ENCODE measurements at regions not wholly inside any gene's neighbourhood (a gene's known extent, or its start where the extent isn't known, plus 50 kb on each side); places are given as distances from the start of the nearest gene placed in this dataset.

DNA sequence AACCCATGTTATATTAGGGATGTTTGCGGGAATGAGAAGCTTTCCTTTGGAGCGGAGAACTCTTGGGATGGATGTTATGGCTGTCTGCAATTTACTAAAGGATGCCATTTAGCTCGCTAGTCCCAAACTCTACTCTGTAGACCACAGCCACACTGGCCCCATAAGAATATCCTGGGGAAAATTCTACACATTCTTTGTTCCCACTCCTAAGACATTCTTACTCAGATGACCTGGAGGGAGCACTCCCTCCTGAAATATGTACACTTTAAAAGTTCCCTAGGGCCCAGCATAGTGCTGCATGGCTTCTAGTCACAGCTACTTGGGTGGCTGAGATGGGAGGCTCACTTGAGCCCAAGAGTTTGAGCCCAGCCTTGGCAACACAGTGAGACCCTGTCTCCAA is 288.7 kb upstream of the RORA start:
- ChIA-PET POLR2A (no interaction called here), CTCF (no interaction called here)
- no peaks in the 10 kb centered on the region for H3K9me3 Mint-ChIP-seq

DNA sequence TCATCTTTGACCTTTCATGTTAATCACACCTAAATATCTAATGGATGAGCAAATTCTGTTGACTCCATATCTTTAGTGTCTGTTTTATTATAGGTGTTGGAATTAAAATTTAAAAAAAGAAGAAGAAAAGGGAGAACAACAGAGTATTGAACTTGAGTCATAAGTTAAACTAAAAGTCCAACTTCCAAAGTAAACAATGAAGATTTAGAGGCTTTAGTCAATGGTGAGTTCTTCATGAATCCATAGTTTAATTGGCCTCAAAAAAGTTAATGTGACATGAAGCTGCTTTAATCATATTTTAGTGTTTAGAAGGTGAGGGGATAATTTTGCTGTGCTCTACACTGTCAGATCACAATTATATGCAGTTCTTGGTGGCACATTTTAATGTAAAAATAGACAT is 288.2 kb upstream of the RORA start:
- no peaks in the 10 kb centered on the region for H3K36me3 ChIP-seq (ENCODE audit: insufficient read depth, low read length)
- DNase-seq = no peak
- ChIA-PET CTCF (no interaction called here), POLR2A (no interaction called here)
- Mint-ChIP-seq H3K27ac (no peak overlapping the region), H3K9me3 (no peaks in the 10 kb centered on the region), H3K4me3 (no peak overlapping the region), H3K4me1 (no peaks in the 10 kb centered on the region), H3K27me3 (peaks cover 4 to 20% of the 10 kb centered on the region in 2 donors), H3K36me3 (no peaks in the 10 kb centered on the region)
- no peaks in the 10 kb centered on the region for H3K4me1 ChIP-seq (ENCODE audit: insufficient read depth, low read length)
- no peak overlapping the region for H3K4me3 ChIP-seq (ENCODE audit: low read length)
- H3K9me3 ChIP-seq (ENCODE audit: low read length) = no peaks in the 10 kb centered on the region
- peaks cover 5% of the 10 kb centered on the region for H3K27me3 ChIP-seq (ENCODE audit: insufficient read depth, low read length, poor library complexity, severe bottlenecking)
- H3K27ac ChIP-seq (ENCODE audit: low read depth, low read length) = no peak overlapping the region

More for the DNA sequence above, 288.7 kb upstream of the RORA start:
- H3K4me3 ChIP-seq (ENCODE audit: low read length) = no peak overlapping the region
- no peaks in the 10 kb centered on the region for H3K9me3 ChIP-seq (ENCODE audit: low read length)
- H3K27me3 ChIP-seq (ENCODE audit: insufficient read depth, low read length, poor library complexity, severe bottlenecking) = peaks cover 5% of the 10 kb centered on the region
- H3K4me1 Mint-ChIP-seq = no peaks in the 10 kb centered on the region
- no peak overlapping the region for H3K4me3 Mint-ChIP-seq
- no peaks in the 10 kb centered on the region for H3K36me3 ChIP-seq (ENCODE audit: insufficient read depth, low read length)
- H3K4me1 ChIP-seq (ENCODE audit: insufficient read depth, low read length) = no peaks in the 10 kb centered on the region
- H3K27ac Mint-ChIP-seq = no peak overlapping the region
- H3K27me3 Mint-ChIP-seq = peaks cover 4 to 21% of the 10 kb centered on the region in 2 donors
- no peak overlapping the region for H3K27ac ChIP-seq (ENCODE audit: low read depth, low read length)
- H3K36me3 Mint-ChIP-seq = no peaks in the 10 kb centered on the region
- no peak for DNase-seq

DNA sequence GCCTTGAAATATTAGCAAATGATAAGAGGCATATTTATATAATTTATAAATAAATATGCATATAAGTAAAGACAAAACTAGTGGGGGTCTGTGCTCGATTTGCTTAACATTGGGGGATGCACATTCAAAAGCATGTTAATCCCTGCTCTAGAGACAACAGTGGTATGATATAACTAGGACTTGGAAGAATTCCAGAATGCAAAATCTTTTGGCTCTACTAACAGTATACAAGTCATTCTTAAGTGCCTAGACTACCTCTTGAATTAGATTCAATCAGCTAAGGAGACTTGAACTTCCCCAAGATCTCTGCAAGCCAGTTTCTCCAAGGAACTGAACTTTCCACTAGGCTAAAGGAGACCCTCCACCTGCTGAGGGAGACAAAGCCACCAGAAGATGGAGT is 282.7 kb upstream of the RORA start:
- Histone ChIP-seq H3K4me3 (ENCODE audit: low read length) (no peak overlapping the region), H3K9me3 (ENCODE audit: low read length) (no peaks in the 10 kb centered on the region), H3K27me3 (ENCODE audit: insufficient read depth, low read length, poor library complexity, severe bottlenecking) (peaks cover 5% of the 10 kb centered on the region), H3K27ac (ENCODE audit: low read depth, low read length) (no peak overlapping the region), H3K36me3 (ENCODE audit: insufficient read depth, low read length) (no peaks in the 10 kb centered on the region), H3K4me1 (ENCODE audit: insufficient read depth, low read length) (no peaks in the 10 kb centered on the region)
- Mint-ChIP-seq H3K36me3 (no peaks in the 10 kb centered on the region), H3K4me3 (no peak overlapping the region), H3K9me3 (no peaks in the 10 kb centered on the region), H3K27me3 (peaks cover 3 to 33% of the 10 kb centered on the region in 2 donors), H3K4me1 (no peaks in the 10 kb centered on the region), H3K27ac (no peak overlapping the region)
- POLR2A ChIA-PET = no interaction called here
- DNase-seq = no peak
- CTCF ChIA-PET = no interaction called here

DNA sequence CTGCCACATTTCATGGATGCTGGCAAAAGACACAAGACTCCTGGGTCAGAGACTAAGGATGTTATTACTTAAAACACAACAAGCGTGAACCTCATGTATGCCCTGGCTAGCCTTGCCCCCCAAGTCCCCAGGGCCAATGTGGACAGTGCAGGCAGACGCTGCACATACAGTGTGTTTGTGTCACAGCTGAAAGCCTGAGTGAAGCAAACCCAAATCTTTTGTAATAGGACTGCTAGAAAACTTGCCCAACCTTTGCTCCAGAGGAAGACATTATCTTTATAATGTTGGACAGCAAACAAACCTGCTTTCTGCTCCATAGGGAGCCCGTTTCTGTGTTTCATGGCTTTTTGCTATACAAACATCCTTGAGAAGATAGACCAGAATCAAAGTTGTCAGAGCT is 282.0 kb upstream of the RORA start:
- Histone ChIP-seq H3K4me1 (ENCODE audit: insufficient read depth, low read length) (no peaks in the 10 kb centered on the region), H3K27me3 (ENCODE audit: insufficient read depth, low read length, poor library complexity, severe bottlenecking) (peaks cover 5% of the 10 kb centered on the region), H3K9me3 (ENCODE audit: low read length) (no peaks in the 10 kb centered on the region), H3K36me3 (ENCODE audit: insufficient read depth, low read length) (no peaks in the 10 kb centered on the region), H3K27ac (ENCODE audit: low read depth, low read length) (no peak overlapping the region), H3K4me3 (ENCODE audit: low read length) (no peak overlapping the region)
- no peak for DNase-seq
- ChIA-PET POLR2A (no interaction called here), CTCF (no interaction called here)
- Mint-ChIP-seq H3K4me1 (no peaks in the 10 kb centered on the region), H3K36me3 (no peaks in the 10 kb centered on the region), H3K27me3 (peaks cover 3 to 38% of the 10 kb centered on the region in 2 donors), H3K27ac (no peak overlapping the region), H3K4me3 (no peak overlapping the region), H3K9me3 (no peaks in the 10 kb centered on the region)

DNA sequence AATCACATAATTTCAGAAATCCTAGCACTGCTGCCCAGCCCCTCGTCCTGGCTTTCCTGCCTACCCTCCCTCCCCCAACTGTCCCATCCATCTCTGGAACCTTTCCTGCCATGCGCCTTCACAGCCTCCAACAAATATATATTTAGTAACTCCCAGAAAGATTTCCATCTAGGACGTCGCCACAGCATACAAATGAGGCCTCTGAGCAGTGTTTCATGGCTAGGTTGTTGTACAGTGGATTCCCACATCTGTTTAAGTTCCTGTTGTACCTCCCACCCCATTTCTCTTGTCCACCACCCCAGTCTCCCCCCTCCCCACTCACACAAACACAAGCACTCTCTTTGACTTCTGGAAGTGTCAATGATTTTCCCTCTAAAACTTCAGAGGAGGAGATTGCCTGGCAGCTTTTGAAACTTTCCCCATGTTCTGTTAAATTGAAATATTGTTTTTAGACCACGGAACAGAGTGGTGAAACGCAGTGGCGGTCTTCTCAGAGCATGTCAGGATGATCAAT is 280.3 kb upstream of the RORA start:
- Histone ChIP-seq H3K27ac (ENCODE audit: low read depth, low read length) (no peak overlapping the region), H3K36me3 (ENCODE audit: insufficient read depth, low read length) (no peaks in the 10 kb centered on the region), H3K9me3 (ENCODE audit: low read length) (no peaks in the 10 kb centered on the region), H3K4me3 (ENCODE audit: low read length) (no peak overlapping the region), H3K27me3 (ENCODE audit: insufficient read depth, low read length, poor library complexity, severe bottlenecking) (no peaks in the 10 kb centered on the region), H3K4me1 (ENCODE audit: insufficient read depth, low read length) (no peaks in the 10 kb centered on the region)
- Mint-ChIP-seq H3K27ac (no peak overlapping the region), H3K9me3 (no peaks in the 10 kb centered on the region), H3K36me3 (no peaks in the 10 kb centered on the region), H3K4me1 (no peaks in the 10 kb centered on the region), H3K4me3 (no peak overlapping the region), H3K27me3 (peaks cover 3 to 31% of the 10 kb centered on the region in 2 donors)
- CTCF ChIA-PET = no interaction called here
- POLR2A ChIA-PET = no interaction called here
- no peak for DNase-seq

DNA sequence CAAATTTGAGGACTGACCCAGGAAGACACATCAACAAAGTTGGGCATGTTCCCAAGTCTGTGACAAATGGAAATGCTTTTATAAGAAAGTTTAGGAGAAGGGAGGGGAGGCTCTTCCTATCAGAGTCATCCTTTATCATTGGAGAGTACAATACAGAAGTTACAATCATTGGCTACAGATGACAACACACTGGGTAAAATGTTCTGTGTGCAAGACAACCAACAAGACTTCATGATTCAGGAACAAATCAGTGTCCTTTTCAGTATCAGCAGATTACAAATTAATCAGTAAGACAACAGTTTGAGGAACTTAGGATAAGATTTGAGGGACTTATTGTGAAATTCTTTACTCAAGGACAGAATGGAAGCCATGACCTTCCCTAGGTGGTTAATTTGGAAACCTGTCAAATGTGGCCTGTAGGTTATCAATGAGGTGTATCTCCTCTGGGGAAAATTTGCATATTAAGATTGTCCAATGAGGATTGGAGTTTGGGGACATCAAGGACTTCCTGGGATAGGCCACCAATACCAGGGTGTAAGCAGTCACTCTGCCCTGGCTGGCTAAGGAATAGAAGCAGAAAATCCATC is 274.4 kb upstream of the RORA start:
- Mint-ChIP-seq H3K9me3 (no peaks in the 10 kb centered on the region), H3K4me1 (no peaks in the 10 kb centered on the region), H3K27me3 (peaks cover 10 to 40% of the 10 kb centered on the region in 2 donors), H3K27ac (no peak overlapping the region), H3K4me3 (no peak overlapping the region), H3K36me3 (no peaks in the 10 kb centered on the region)
- Histone ChIP-seq H3K9me3 (ENCODE audit: low read length) (no peaks in the 10 kb centered on the region), H3K4me1 (ENCODE audit: insufficient read depth, low read length) (no peaks in the 10 kb centered on the region), H3K4me3 (ENCODE audit: low read length) (no peak overlapping the region), H3K27ac (ENCODE audit: low read depth, low read length) (no peak overlapping the region), H3K36me3 (ENCODE audit: insufficient read depth, low read length) (no peaks in the 10 kb centered on the region), H3K27me3 (ENCODE audit: insufficient read depth, low read length, poor library complexity, severe bottlenecking) (no peaks in the 10 kb centered on the region)
- ChIA-PET POLR2A (no interaction called here), CTCF (no interaction called here)
- DNase-seq = no peak

DNA sequence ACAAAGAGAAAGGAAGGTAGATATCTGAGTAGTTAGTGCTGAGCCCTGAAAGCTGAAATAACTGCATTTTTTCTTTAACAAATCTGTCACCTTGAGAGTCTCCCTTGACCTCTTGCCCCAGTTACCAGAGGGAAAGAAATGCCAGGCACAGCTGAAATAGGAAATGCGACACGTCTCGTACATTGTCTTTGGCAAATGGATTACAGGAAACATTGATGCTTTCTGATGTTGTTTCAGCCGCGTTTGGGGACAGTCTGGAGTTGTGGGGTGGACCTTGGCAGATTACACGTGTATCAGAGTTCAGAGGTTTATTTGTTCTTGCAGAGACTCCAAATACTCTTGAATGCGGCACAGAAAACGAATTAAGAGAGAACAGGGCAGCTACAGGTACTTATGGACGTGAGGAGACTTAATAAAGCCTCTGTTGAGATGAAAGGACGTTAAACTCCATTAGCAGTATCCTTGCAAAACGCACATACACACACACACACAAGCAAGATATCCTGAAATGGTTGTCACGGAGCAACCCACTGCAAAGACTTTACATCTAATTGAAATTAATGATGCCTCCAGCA is 272.8 kb upstream of the RORA start:
- CTCF ChIA-PET = no interaction called here
- POLR2A ChIA-PET = no interaction called here
- H3K27ac ChIP-seq (ENCODE audit: low read depth, low read length) = no peak overlapping the region
- no peaks in the 10 kb centered on the region for H3K9me3 ChIP-seq (ENCODE audit: low read length)
- DNase-seq = no peak
- peaks cover 10 to 50% of the 10 kb centered on the region in 2 donors for H3K27me3 Mint-ChIP-seq
- no peak overlapping the region for H3K4me3 Mint-ChIP-seq
- H3K4me1 ChIP-seq (ENCODE audit: insufficient read depth, low read length) = no peaks in the 10 kb centered on the region
- H3K9me3 Mint-ChIP-seq = no peaks in the 10 kb centered on the region
- no peaks in the 10 kb centered on the region for H3K36me3 ChIP-seq (ENCODE audit: insufficient read depth, low read length)
- H3K27me3 ChIP-seq (ENCODE audit: insufficient read depth, low read length, poor library complexity, severe bottlenecking) = no peaks in the 10 kb centered on the region
- no peaks in the 10 kb centered on the region for H3K36me3 Mint-ChIP-seq
- no peak overlapping the region for H3K4me3 ChIP-seq (ENCODE audit: low read length)
- H3K4me1 Mint-ChIP-seq = no peaks in the 10 kb centered on the region
- H3K27ac Mint-ChIP-seq = no peak overlapping the region

DNA sequence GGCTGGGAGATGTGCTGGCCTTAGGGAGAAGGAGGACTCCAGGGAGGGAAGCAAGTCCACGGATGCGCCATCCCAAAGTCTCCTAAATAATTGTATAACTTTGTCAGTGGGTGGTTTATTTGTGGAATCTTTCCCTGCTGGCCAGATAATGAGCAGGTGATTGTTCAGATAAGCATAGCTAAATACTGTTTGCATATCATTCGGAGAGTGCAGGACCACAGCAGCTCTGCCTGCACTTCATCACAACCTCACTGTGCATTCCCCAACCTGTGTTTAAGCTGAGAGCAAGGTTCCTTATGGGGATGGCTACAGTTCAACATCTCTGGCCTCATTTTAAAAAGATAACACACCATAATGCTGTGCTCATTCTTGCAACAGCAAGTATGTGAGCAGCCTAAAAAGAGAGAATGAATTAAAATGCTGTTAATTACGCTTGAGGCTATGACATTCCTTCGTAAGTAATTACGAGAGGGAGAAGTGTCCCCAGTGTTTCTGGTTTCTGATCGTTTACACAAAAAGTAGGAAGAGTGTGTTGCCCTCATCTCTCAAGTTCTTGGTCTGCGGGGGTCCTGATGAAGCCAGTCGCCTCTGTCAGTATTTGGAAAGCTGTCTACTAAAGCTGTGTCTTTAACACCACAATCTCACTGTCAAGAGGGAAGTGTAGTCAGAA is 272.0 kb upstream of the RORA start:
- Histone ChIP-seq H3K9me3 (ENCODE audit: low read length) (no peaks in the 10 kb centered on the region), H3K4me1 (ENCODE audit: insufficient read depth, low read length) (no peaks in the 10 kb centered on the region), H3K36me3 (ENCODE audit: insufficient read depth, low read length) (no peaks in the 10 kb centered on the region), H3K27ac (ENCODE audit: low read depth, low read length) (no peak overlapping the region), H3K27me3 (ENCODE audit: insufficient read depth, low read length, poor library complexity, severe bottlenecking) (no peaks in the 10 kb centered on the region), H3K4me3 (ENCODE audit: low read length) (no peak overlapping the region)
- H3K9me3 Mint-ChIP-seq = no peaks in the 10 kb centered on the region
- H3K36me3 Mint-ChIP-seq = no peaks in the 10 kb centered on the region
- ChIA-PET POLR2A (no interaction called here), CTCF (no interaction called here)
- H3K4me3 Mint-ChIP-seq = no peak overlapping the region
- H3K27me3 Mint-ChIP-seq = peaks cover 10 to 49% of the 10 kb centered on the region in 2 donors
- no peak for DNase-seq
- no peak overlapping the region for H3K27ac Mint-ChIP-seq
- no peaks in the 10 kb centered on the region for H3K4me1 Mint-ChIP-seq
